ENCODE measurements at regions not wholly inside any gene's neighbourhood (a gene's known extent, or its start where the extent isn't known, plus 50 kb on each side); places are given as distances from the start of the nearest gene placed in this dataset.

DNA sequence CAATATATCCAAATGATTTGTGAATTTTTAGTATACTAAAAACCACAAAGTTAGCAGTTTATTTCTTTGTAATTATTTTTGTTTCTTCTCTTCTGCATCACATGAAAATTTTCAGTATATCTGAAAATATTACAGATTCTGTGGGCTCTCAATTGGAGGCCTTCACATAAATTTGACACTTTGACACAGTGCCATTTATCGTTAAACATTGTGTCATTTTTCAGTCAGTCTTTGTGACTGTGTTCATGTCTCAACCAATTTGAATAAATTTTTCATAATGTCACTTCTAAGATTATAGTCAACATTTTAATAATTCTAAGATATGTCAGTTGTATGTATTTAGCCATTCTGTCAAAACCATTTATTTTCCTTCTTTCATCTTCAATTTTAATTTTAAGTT is 1303.0 kb downstream of the LRFN5 start:
- TF ChIP-seq CTCF (conservative IDR thresholded peaks at IDR 0.05; ENCODE audit: low read depth, low read length): no peak
- TF ChIP-seq EZH2 (IDR thresholded peaks at IDR 0.05; ENCODE audit: borderline replicate concordance, low read depth, low read length, poor library complexity, severe bottlenecking): no peak
